KOPT-K1 (cell line): ENCODE measurements at regions not wholly inside any gene's neighbourhood (a gene's known extent, or its start where the extent isn't known, plus 50 kb on each side); places are given as distances from the start of the nearest gene placed in this dataset.
"Not testable (repeated sequence)": the region's sequence is repeated elsewhere in the genome, so short reads cannot be mapped to it uniquely, and the experiment has no call there.

Experiments
- H3K27ac ChIP-seq: fragments of 200-600 bp; sonication (generic); 2 replicates; pipeline ENCODE4 v1.5.1; 2016; ENCODE audit warnings: antibody characterized with exemption, mild to moderate bottlenecking, low read depth, low read length; ENCODE audit not compliant: poor library complexity, severe bottlenecking
- H3K36me3 ChIP-seq: fragments of 200-600 bp; sonication (generic); 2 replicates; pipeline ENCODE4 v1.5.1; 2017; ENCODE audit warnings: antibody characterized with exemption, mild to moderate bottlenecking, low read length, moderate library complexity; ENCODE audit not compliant: insufficient read depth
- H3K9me3 ChIP-seq: fragments of 200-600 bp; sonication (generic); 2 replicates; pipeline ENCODE4 v1.5.1; 2017; ENCODE audit warnings: antibody characterized with exemption, low read length, mild to moderate bottlenecking; ENCODE audit not compliant: insufficient read depth, poor library complexity, severe bottlenecking

DNA sequence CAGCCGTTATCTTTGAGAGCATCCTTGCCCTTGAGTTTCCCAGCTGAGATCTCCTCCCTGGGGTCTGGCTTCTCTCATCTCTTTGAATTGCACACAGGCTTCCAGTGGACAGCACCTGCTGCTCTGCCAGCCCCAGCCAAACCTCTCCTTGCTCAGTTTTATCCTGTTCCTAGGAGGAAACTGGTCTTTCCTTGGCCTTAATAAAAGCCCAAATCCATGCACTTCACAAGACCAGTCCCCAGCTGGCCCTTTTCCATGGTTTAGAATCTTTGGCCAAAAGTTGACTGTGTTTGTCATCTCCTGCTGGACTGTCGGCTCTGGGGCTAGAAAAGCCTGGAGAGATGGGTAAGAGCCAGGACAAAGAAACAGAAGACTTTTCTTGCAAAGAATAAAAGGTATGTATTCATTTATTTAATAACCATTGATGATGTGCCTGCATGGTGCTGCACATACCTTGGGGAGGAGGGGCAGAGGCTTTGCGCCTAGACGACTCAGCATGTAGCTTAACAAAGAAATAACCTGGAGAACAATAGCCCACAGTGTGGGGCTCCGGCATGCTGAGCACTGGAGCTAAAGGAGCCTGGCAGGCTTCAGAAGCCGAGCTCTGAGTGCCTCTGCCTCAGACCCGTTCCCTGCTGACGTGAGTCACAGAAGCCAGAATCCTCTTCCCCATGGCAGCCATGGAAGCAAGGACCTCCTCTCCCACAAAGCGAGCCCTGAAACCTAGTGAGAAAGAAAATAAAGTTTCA is 319.3 kb upstream of the B3GAT1 start:
- Histone ChIP-seq H3K36me3 (no peaks in the 10 kb centered on the region), H3K9me3 (no peaks in the 10 kb centered on the region), H3K27ac (no peak overlapping the region)

DNA sequence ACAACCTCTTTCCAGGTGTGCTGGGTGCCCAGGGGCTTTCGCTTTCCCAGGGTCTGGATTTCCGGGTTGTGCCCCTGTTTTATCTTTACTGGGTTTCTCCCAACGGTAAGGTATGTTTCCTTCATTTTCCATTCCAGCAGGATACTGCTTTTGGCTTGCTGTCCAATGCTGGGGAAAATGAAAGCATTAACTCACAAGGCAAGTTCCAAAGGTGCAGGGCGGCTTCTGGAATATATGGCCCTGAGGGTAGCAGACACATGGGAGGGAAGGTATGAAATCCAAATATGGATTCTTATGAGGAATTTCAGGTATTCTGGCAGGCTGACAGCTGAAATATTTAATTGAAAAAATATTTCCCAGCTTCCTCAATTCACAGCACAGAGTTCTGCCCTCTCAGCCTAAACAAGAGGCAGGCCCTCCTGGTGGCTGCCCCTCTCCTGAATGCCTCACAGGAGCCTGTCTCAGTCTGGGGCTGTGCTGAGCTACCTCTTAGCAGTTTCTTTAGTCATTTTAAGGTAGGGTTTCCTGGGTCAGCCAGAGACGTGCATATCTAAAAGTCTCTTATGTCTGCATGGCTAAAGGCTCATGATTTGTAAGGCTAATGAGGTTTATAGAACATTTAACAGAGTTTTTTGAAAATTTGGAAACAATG is 318.6 kb upstream of the B3GAT1 start:
- H3K27ac ChIP-seq: peak overlapping the region; percentile 35
- no peaks in the 10 kb centered on the region for H3K9me3 ChIP-seq
- H3K36me3 ChIP-seq: no peaks in the 10 kb centered on the region

DNA sequence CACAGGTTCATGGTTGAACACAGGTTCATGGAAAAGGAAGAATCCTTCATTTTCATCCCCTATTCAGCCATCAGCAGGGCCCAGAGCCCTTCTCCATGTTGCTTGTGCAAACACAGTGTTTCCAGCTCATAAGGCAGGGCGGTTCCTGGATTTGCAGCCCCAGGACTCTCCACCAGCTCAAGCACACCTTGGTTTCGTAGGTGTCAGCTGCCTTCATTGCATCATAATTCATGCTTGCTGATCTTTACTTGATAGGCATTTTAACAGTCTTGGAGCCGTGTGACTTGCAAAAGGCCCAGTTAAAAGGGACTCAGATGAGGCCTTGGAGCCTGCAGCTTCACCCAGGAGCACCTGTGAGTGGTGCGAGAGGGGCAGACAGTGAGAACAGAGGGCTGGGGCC is 318.1 kb upstream of the B3GAT1 start:
- Histone ChIP-seq H3K9me3 (no peaks in the 10 kb centered on the region), H3K27ac (peak overlapping the region; percentile 35), H3K36me3 (no peaks in the 10 kb centered on the region)

DNA sequence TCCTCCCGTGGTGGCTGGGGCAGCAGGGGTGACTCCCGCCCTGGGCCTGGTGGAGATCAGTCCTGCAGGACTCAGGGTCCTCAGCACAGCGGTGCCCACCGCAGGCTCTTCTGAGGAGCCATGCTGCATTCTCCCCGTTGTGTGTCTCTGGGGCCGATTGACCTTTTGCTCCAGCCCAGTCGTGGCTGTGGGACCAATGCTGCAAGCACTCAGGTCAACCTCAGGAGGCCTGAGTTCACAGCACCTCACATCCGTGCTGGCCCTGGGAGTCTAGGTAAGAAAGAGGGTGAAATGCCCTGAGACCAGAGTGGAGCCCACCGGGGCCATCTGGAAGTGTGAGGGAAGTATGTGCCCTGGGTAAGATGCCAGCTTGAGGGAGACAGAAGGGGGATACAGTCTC is 316.1 kb upstream of the B3GAT1 start:
- Histone ChIP-seq H3K9me3 (no peaks in the 10 kb centered on the region), H3K27ac (peak overlapping the region; percentile 80), H3K36me3 (no peaks in the 10 kb centered on the region)

DNA sequence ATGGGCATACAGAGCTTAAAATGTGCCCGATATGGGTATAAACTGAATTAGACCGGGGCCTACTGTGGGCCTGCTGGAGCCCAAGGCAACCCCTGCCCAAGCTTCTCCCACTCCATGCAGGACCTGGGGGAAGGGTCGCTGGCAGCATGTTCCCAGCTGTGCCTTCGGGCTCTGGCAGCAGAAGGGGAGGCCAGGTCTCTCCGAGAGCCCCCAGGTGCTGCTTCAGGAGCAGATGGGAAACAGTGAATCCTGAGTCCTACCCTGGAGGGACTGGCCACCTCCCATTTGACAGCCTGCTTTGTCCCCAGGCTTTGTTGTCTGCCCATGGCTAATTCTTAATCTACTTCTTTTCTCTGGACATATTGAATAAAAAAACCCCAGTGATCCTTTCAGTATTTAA is 315.6 kb upstream of the B3GAT1 start:
- Histone ChIP-seq H3K27ac (peak overlapping the region; percentile 80), H3K9me3 (no peaks in the 10 kb centered on the region), H3K36me3 (no peaks in the 10 kb centered on the region)

DNA sequence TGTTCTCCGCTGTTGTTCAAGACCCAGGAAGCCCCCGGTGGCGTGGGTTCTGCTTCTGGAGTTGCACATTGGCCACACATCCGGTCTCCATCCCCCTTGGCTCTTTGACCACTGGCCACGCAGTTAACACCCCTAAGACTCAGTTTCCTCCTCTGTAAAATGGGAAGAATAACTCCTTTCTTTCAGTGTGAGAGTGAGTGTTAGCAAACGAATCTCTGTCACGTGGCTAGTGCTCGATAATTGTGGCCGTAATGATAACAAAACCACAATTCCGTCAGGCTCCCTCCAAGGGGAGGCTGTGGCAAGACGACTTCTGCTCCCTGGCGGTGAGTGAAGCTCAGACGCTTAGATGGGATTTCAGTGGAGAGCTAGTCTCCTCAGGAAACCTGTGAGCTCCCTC is 315.2 kb upstream of the B3GAT1 start:
- H3K9me3 ChIP-seq: no peaks in the 10 kb centered on the region
- no peaks in the 10 kb centered on the region for H3K36me3 ChIP-seq
- peak overlapping the region; percentile 80 for H3K27ac ChIP-seq

DNA sequence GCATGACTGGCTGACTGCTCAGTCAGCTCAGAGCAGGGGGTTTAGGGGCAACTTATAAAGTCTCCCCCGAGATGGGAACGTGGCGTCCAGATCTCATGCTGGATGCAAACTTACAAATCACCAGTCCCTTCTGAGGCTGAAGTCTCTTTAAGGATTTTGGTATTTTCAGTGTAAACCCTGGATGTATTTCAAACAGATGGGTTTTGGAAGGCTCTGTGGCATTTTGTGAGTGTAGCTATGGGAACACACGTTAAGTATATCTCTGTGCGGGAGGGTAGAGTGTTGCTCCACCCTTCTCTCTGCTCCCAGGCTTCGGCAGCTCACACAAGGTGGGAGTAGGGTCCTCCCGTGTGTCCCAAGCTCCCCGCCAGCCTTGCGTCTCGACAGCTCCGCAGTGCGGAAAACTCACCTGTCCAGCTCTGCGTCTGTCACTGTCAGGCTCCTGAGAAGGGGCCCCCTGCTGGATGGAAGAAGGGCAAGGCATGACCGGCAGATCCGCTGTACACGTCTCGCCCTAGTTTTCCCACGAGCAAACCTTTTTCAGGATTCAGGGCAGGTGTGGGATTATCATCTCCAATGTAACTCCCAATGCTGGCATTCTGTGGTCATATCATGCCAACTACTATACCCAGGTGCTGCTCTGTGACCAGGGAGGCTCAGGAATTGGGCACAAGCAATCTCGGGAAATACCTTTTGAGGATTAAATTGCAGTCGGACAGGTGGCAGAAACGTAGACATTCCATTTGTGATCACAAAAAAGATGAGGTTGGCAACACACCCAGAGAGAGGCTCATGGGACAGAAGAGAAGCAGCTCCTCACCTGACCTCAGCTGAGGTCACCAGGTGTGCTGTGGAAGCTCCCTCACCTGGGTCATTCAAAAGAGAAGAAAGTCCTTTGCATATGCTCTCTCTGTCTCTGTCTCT is 313.9 kb upstream of the B3GAT1 start:
- Histone ChIP-seq H3K9me3 (no peaks in the 10 kb centered on the region), H3K36me3 (no peaks in the 10 kb centered on the region), H3K27ac (peak overlapping the region; percentile 80)

DNA sequence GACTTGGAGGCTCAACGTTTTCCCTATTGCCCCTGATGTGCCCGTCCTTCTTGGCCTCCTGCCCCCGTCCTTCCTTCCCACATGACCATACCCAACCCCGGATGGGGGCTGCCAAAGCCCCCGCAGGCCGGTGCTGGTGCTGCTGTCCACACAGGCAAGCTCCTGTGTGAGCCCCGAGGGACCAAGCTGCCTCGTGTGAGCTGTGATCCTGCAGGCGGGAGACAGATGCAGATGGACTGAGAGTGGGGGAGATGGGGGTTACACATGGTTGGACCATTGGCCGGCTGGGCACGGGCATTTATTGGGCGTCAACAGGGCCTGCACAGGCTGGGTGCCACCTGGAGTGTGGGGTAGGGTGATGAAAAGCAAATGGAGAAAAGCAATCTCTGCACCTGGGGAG is 313.2 kb upstream of the B3GAT1 start:
- no peaks in the 10 kb centered on the region for H3K36me3 ChIP-seq
- peak overlapping the region; percentile 80 for H3K27ac ChIP-seq
- H3K9me3 ChIP-seq: peaks cover 1% of the 10 kb centered on the region

DNA sequence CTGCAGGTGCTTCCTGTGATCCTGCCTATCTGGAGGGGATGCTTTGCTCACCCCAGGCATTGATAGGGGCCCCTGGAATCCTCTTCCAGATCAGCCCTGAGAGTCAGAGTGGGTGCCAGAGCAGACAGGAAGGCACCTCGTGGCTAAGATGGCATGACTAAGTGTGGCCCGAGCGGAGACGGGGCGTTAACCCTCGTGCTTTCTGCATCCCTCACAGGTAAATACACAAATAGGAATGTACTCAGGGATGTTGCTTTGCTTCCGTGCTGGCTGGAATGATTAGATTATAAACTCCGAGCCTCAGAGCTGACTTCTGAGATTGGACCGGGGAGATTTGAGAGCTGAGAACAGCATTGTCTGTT is 312.7 kb upstream of the B3GAT1 start:
- peak overlapping the region; percentile 80 for H3K27ac ChIP-seq
- peaks cover 5% of the 10 kb centered on the region for H3K9me3 ChIP-seq

DNA sequence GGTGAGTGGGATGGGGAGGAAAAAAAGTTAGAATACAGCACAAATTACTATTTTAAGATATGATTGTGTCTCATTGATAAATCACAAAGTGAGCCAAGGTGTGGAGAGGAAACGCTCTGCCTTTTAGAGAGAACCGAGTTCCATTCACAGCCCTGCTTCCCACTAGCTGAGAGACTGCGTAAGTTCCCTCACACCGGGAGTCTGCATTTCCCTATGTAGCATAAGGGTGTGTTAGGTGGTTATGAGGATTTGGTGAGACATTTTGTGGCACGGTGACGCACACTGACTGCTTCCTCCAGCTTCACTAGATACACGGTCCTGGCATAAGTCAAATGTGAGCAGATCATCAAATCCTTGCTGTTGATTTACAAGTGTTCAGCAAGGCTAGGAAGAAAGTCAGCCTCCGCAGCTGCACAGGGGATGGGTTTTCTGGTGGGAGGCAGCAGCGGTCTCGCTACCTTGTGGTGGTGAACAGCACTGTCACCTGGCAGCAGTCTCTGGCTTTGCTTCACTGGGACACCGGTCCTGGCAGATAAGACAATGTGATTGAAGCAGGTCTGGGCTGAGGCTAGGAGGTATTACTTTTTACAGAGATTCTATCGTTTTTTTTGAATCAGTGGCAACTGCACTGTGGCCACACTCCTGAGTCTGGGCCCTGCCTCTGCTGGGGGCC is 312.2 kb upstream of the B3GAT1 start:
- Histone ChIP-seq H3K36me3 (no peaks in the 10 kb centered on the region), H3K27ac (peak overlapping the region; percentile 80), H3K9me3 (peaks cover 10% of the 10 kb centered on the region)

More for the DNA sequence above, 312.7 kb upstream of the B3GAT1 start:
- no peaks in the 10 kb centered on the region for H3K36me3 ChIP-seq

DNA sequence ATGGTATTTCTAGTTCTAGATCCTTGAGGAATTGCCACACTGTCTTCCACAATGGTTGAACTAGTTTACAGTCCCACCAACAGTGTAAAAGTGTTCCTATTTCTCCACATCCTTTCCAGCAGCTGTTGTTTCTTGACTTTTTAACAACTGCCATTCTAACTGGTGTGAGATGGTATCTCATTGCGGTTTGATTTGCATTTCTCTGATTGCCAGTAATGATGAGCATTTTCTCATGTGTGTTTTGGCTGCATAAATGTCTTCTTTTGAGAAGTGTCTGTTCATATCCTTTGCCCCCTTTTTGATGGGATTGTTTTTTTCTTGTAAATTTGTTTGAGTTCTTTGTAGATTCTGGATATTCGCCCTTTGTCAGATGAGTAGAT is 308.6 kb upstream of the B3GAT1 start:
- peak overlapping the region; percentile 53 for H3K27ac ChIP-seq
- peaks cover 27% of the 10 kb centered on the region for H3K9me3 ChIP-seq
- H3K36me3 ChIP-seq: not testable (repeated sequence)

DNA sequence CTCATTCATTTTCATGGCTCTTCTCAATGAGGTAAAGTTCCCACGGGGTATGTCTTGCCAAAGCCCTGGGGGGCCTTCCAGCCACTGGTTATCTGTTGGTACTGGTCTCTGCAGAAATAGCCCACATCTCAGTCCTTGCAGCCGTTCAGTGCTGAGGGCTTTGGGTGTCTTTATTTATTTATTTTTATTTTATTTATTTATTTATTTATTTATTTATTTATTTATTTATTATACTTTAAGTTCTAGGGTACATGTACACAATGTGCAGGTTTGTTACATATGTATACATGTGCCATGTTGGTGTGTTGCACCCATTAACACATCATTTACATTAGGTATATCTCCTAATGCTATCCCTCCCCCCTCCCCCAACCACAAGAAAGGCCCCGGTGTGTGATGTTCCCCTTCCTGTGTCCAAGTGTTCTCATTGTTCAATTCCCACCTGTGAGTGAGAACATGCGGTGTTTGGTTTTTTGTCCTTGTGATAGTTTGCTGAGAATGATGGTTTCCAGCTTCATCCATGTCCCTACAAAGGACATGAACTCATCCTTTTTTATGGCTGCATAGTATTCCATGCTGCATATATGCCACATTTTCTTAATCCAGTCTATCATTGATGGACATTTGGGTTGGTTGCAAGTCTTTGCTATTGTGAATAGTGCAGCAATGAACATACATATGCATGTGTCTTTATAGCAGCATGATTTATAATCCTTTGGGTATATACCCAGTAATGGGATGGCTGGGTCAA is 308.1 kb upstream of the B3GAT1 start:
- Histone ChIP-seq H3K9me3 (peaks cover 27% of the 10 kb centered on the region), H3K27ac (peak overlapping the region; percentile 53)
- not testable (repeated sequence) for H3K36me3 ChIP-seq

DNA sequence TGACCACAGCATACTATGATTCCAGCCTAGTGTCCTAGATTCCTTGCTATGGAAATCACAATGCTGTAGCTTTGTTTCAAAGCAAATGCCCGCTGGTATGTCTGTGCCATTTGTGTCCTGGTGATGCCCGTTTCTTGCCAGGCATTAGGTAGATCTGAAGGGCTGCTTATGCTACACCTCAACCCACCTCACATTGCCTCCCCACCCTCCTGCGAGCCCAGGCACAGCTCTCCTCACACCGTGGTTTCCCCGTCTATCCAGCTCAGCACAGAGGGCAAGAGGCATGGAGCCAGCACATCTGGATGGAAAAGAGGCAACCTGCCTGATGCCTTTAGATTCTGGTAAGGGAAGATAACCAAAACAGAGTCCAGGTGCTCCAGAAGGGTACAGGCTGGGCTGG is 307.4 kb upstream of the B3GAT1 start:
- peak overlapping the region; percentile 50 for H3K27ac ChIP-seq
- peaks cover 27% of the 10 kb centered on the region for H3K9me3 ChIP-seq
- H3K36me3 ChIP-seq: peaks cover 3% of the 10 kb centered on the region; the same call in 1 of the 2 replicates

DNA sequence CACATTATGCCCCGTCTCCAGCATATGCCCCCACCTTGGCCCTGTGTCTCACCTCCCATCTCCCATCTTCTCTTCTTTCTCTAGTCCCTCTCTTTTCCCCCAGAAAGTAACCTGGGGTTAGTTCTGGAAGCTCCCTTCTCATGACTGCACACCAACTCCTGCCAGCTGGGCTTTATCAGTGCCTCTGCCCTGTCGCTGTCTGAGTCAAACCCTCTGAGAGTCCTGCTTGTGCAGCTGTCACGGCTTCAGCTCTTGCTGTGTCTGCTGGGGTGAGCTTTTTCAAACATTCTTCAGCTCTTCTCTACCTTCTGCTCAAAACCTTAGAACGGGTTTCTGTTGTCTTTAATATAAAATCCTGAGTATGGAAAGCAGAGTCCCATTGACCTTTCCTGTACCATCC is 304.5 kb upstream of the B3GAT1 start:
- Histone ChIP-seq H3K27ac (no peak overlapping the region), H3K36me3 (peaks cover 9% of the 10 kb centered on the region; the same call in 1 of the 2 replicates), H3K9me3 (peaks cover 27% of the 10 kb centered on the region)
